H1 (cell line): ENCODE measurements at regions not wholly inside any gene's neighbourhood (a gene's known extent, or its start where the extent isn't known, plus 50 kb on each side); places are given as distances from the start of the nearest gene placed in this dataset.

Experiments
- CTCF ChIA-PET: fragments of 300-600 bp; sonication (Branson Sonifier 250); formaldehyde crosslinking; loops from one replicate; lab custom pipeline; 2021; ENCODE audit not compliant: partially characterized antibody; lab: Charles Lee
- POLR2A ChIA-PET: fragments of 300-600 bp; sonication (Branson Sonifier 250); formaldehyde crosslinking; loops from one replicate; lab custom pipeline; 2021; ENCODE audit warnings: inconsistent platforms; ENCODE audit not compliant: partially characterized antibody; lab: Charles Lee
- DNase-seq, 2 experiments: peaks; one replicate each; pipeline versions ENCODE4 v3.0.0 to v3.0.0-alpha.2; 2010 to 2022; ENCODE audit warnings: low spot score in 2 of 2, low read depth in 1 of 2, mixed read lengths in 1 of 2
- FAIRE-seq: peaks from 2 replicates; lab custom pipeline; 2011; peaks lifted over from hg19 to GRCh38; lab: Jason Lieb, UNC
- H2AFZ ChIP-seq: 2 replicates; pipeline ENCODE4 v1.8.1; 2012; ENCODE audit warnings: low read length, inconsistent platforms
- H2AK5ac ChIP-seq: 2 replicates; pipeline ENCODE4 v1.6.1; 2013; ENCODE audit warnings: low read depth, low read length
- H2BK120ac ChIP-seq: replicated peaks from 2 replicates; pipeline ENCODE3; 2013; ENCODE audit warnings: low read depth, low read length, inconsistent platforms
- H2BK12ac ChIP-seq: 2 replicates; pipeline ENCODE4 v1.6.1; 2013; ENCODE audit warnings: low read depth, low read length
- H2BK15ac ChIP-seq: 2 replicates; pipeline ENCODE4 v1.6.1; 2013; ENCODE audit warnings: low read length
- H2BK20ac ChIP-seq: 2 replicates; pipeline ENCODE4 v1.6.1; 2013; ENCODE audit warnings: low read length
- H2BK5ac ChIP-seq: 2 replicates; pipeline ENCODE4 v1.6.1; 2013; ENCODE audit warnings: low read depth, low read length
- H3K14ac ChIP-seq: 2 replicates; pipeline ENCODE4 v1.6.1; 2013; ENCODE audit warnings: inconsistent platforms; ENCODE audit not compliant: insufficient read length
- H3K18ac ChIP-seq: 2 replicates; pipeline ENCODE4 v1.6.1; 2013; ENCODE audit warnings: low read length; ENCODE audit errors: extremely low read depth
- H3K23ac ChIP-seq: 2 replicates; pipeline ENCODE4 v1.6.1; 2013; ENCODE audit warnings: inconsistent platforms; ENCODE audit not compliant: insufficient read length
- H3K23me2 ChIP-seq: 2 replicates; pipeline ENCODE4 v1.6.1; 2013; ENCODE audit warnings: low read depth, low read length
- H3K27ac ChIP-seq: 2 replicates; pipeline ENCODE4 v1.6.1; 2011; ENCODE audit warnings: low read depth, low read length, inconsistent platforms
- H3K27me3 ChIP-seq, 4 experiments: replicated peaks in 1 of 4; 1 replicate in 1 of 4; 2 replicates in 3 of 4; pipeline versions ENCODE4 v1.6.1 to v1.8.1; 2011 to 2013; ENCODE audit warnings: low read length in 3 of 4, mild to moderate bottlenecking in 3 of 4, inconsistent platforms in 2 of 4, mixed read lengths in 2 of 4, moderate library complexity in 1 of 4; ENCODE audit not compliant: control insufficient read depth in 3 of 4, insufficient read depth in 3 of 4; ENCODE audit errors: extremely low read depth in 1 of 4
- H3K36me3 ChIP-seq, 4 experiments: 2 replicates each; pipeline versions ENCODE4 v1.6.1 to v1.8.1; 2011 to 2013; ENCODE audit warnings: mild to moderate bottlenecking in 4 of 4, low read length in 3 of 4, moderate library complexity in 2 of 4, control low read depth in 1 of 4, inconsistent platforms in 1 of 4; ENCODE audit not compliant: insufficient read depth in 4 of 4, control insufficient read depth in 2 of 4
- H3K4ac ChIP-seq: replicated peaks from 2 replicates; pipeline ENCODE3; 2013; ENCODE audit warnings: low read length, low read depth, mixed read lengths, inconsistent platforms; ENCODE audit not compliant: insufficient read length
- H3K4me1 ChIP-seq, 4 experiments: replicated peaks in 1 of 4; 1 replicate in 1 of 4; 2 replicates in 3 of 4; pipeline versions ENCODE4 v1.6.1 to v1.8.1; 2011 to 2013; ENCODE audit warnings: low read length in 3 of 4, inconsistent platforms in 2 of 4, mixed read lengths in 1 of 4; ENCODE audit not compliant: insufficient read depth in 4 of 4, control insufficient read depth in 3 of 4
- H3K4me2 ChIP-seq, 2 experiments: 2 replicates each; pipeline versions ENCODE4 v1.6.1 to v1.8.1; 2011 to 2013; ENCODE audit warnings: low read depth in 2 of 2, low read length in 2 of 2, control low read depth in 1 of 2, inconsistent platforms in 1 of 2, mild to moderate bottlenecking in 1 of 2; ENCODE audit not compliant: insufficient read depth in 1 of 2
- H3K4me3 ChIP-seq, 4 experiments: fragments of 200-600, 300-600 bp in 1 of 4; sonication (generic), shearing (Covaris generic), sonication (Bioruptor Twin) in 1 of 4; 2 replicates each; pipeline versions ENCODE4 v1.5.1 to v1.8.1; 2011 to 2016; ENCODE audit warnings: low read length in 4 of 4, low read depth in 3 of 4, control low read depth in 2 of 4, inconsistent platforms in 2 of 4, mild to moderate bottlenecking in 2 of 4, mixed read lengths in 1 of 4, moderate library complexity in 1 of 4; ENCODE audit not compliant: insufficient read depth in 2 of 4; ENCODE audit errors: extremely low read depth in 1 of 4
- H3K56ac ChIP-seq: replicated peaks from 2 replicates; pipeline ENCODE3; 2013; ENCODE audit warnings: low read depth, mild to moderate bottlenecking, mixed read lengths, low read length, inconsistent platforms; ENCODE audit not compliant: insufficient read length
- H3K79me1 ChIP-seq: 2 replicates; pipeline ENCODE4 v1.6.1; 2013; ENCODE audit warnings: low read depth, low read length, control low read depth
- H3K79me2 ChIP-seq, 2 experiments: 2 replicates each; pipeline versions ENCODE4 v1.6.1 to v1.8.1; 2012 to 2013; ENCODE audit warnings: low read length in 2 of 2, mild to moderate bottlenecking in 2 of 2, inconsistent platforms in 1 of 2; ENCODE audit not compliant: insufficient read depth in 2 of 2, control insufficient read depth in 1 of 2
- H3K9ac ChIP-seq, 4 experiments: replicated peaks in 1 of 4; 1 replicate in 1 of 4; 2 replicates in 3 of 4; pipeline versions ENCODE4 v1.6.1 to v1.8.1; 2011 to 2013; ENCODE audit warnings: low read depth in 3 of 4, low read length in 3 of 4, control low read depth in 2 of 4, mild to moderate bottlenecking in 2 of 4, moderate library complexity in 2 of 4, inconsistent platforms in 1 of 4; ENCODE audit errors: extremely low read depth in 1 of 4
- H3K9me3 ChIP-seq, 2 experiments: 2 replicates each; pipeline versions ENCODE4 v1.6.1 to v1.8.1; 2012 to 2013; ENCODE audit warnings: mild to moderate bottlenecking in 2 of 2, moderate library complexity in 2 of 2, control low read depth in 1 of 2, inconsistent platforms in 1 of 2, low read depth in 1 of 2, low read length in 1 of 2, mixed read lengths in 1 of 2; ENCODE audit not compliant: insufficient read depth in 2 of 2
- H4K20me1 ChIP-seq, 2 experiments: replicated peaks in 1 of 2; 2 replicates each; pipeline versions ENCODE3 to v1.8.1; 2011 to 2013; ENCODE audit warnings: inconsistent platforms in 2 of 2, low read length in 2 of 2, mild to moderate bottlenecking in 1 of 2; ENCODE audit not compliant: insufficient read depth in 2 of 2, control insufficient read depth in 1 of 2
- H4K5ac ChIP-seq: 2 replicates; pipeline ENCODE4 v1.6.1; 2013; ENCODE audit warnings: low read length, low read depth, mixed read lengths, inconsistent platforms; ENCODE audit not compliant: insufficient read length
- H4K8ac ChIP-seq: 2 replicates; pipeline ENCODE4 v1.8.0; 2013; ENCODE audit warnings: mild to moderate bottlenecking, moderate library complexity, low read length, inconsistent platforms; ENCODE audit not compliant: insufficient read depth; ENCODE audit errors: extremely low read depth
- H4K91ac ChIP-seq: replicated peaks from 2 replicates; pipeline ENCODE3; 2013; ENCODE audit warnings: low read length, mixed read lengths, inconsistent platforms; ENCODE audit not compliant: insufficient read length
- BCL11A ChIP-seq, 2 experiments: IDR thresholded peaks; one replicate each; pipeline ENCODE4 v1.6.1; 2011; ENCODE audit warnings: low read depth in 2 of 2, low read length in 2 of 2, mild to moderate bottlenecking in 2 of 2
- EP300 ChIP-seq, 2 experiments: IDR thresholded peaks; 1 replicate in 1 of 2; 2 replicates in 1 of 2; pipeline ENCODE4 v1.6.1; 2011 to 2012; ENCODE audit warnings: low read depth in 2 of 2, low read length in 2 of 2, mild to moderate bottlenecking in 2 of 2, borderline replicate concordance in 1 of 2, inconsistent platforms in 1 of 2, moderate library complexity in 1 of 2
- HDAC6 ChIP-seq: IDR thresholded peaks from one replicate; pipeline ENCODE4 v1.7.1; 2012; ENCODE audit warnings: low read depth, mild to moderate bottlenecking, inconsistent platforms, low read length, moderate library complexity
- WGBS, 2 experiments: shearing (Covaris generic) in 1 of 2; methylation state at CpG; one replicate each; pipeline versions ENCODE4 v1.1.6 to v1.1.7; 2013 to 2015; ENCODE audit warnings: low lambda C conversion rate in 2 of 2, mixed read lengths in 2 of 2, inconsistent platforms in 1 of 2, low coverage in 1 of 2, missing lambda C conversion rate in 1 of 2; ENCODE audit not compliant: insufficient replicate concordance in 2 of 2, insufficient coverage in 1 of 2, insufficient read length in 1 of 2; ENCODE audit errors: extremely low coverage in 1 of 2, missing lambda C conversion rate in 1 of 2; 5-methylcytosine and 5-hydroxymethylcytosine counted together

- Histone ChIP-seq H3K4ac (no peak overlapping the region), H3K79me2 (no peaks in the 10 kb centered on the region), H3K14ac (no peak overlapping the region), H3K4me3 (no peak overlapping the region), H3K23me2 (no peaks in the 10 kb centered on the region), H4K5ac (no peak overlapping the region), H2BK12ac (no peak overlapping the region), H2BK15ac (no peak overlapping the region), H2BK5ac (no peak overlapping the region), H3K27ac (no peak overlapping the region), H3K27me3 (no peaks in the 10 kb centered on the region), H2AK5ac (no peak overlapping the region), H3K56ac (no peak overlapping the region), H3K36me3 (no peaks in the 10 kb centered on the region), H2AFZ (no peak overlapping the region), H3K9ac (no peak overlapping the region), H2BK20ac (no peak overlapping the region), H3K9me3 (no peaks in the 10 kb centered on the region), H3K4me2 (no peak overlapping the region), H4K91ac (no peak overlapping the region), H3K79me1 (no peaks in the 10 kb centered on the region), H3K4me1 (no peaks in the 10 kb centered on the region), H4K8ac (no peak overlapping the region), H3K23ac (no peak overlapping the region), H3K18ac (no peak overlapping the region), H4K20me1 (no peaks in the 10 kb centered on the region), H2BK120ac (no peak overlapping the region)
- TF ChIP-seq EP300 (IDR thresholded peaks at IDR 0.05; ENCODE audit: borderline replicate concordance in 1 of 2, low read depth in 2 of 2, low read length in 2 of 2): no peak
- no peak for TF ChIP-seq BCL11A (IDR thresholded peaks at IDR 0.05; ENCODE audit: low read depth in 2 of 2, low read length in 2 of 2)
- TF ChIP-seq HDAC6: no peak
- 100% methylated on average over 1 of the region's 1 CpG; no CpG with 5 or more reads in 1 of the 2 experiments for WGBS, 2 experiments
- ChIA-PET CTCF (interaction anchor here (0.6 to 1.2 kb wide), 3 partner anchors 21 to 369 kb away, joined by 3 read pairs; no protein-coding TSS in a partner anchor), POLR2A (no interaction called here)
- FAIRE-seq (no peak), DNase-seq (no peak)
Measured at GRCh38 chrX:11965436-11965835, 172.8 kb upstream of the FRMPD4 start.
